Muscle layer of duodenum (tissue), 2 donors: ENCODE measurements at regions not wholly inside any gene's neighbourhood (a gene's known extent, or its start where the extent isn't known, plus 50 kb on each side); places are given as distances from the start of the nearest gene placed in this dataset.

ENCODE experiments used
- H3K27ac ChIP-seq: one replicate; pipeline ENCODE4 v1.7.0; 2013; ENCODE audit warnings: mild to moderate bottlenecking, low read length
- H3K27me3 ChIP-seq: one replicate; pipeline ENCODE4 v1.7.0; 2013; ENCODE audit warnings: low read depth, mild to moderate bottlenecking, control low read depth, low read length
- H3K36me3 ChIP-seq, 2 donors: one replicate each; pipeline ENCODE4 v1.7.0; 2013; ENCODE audit warnings: low read length in 2 of 2, control low read depth in 1 of 2, mild to moderate bottlenecking in 1 of 2; ENCODE audit not compliant: insufficient read depth in 2 of 2, control insufficient read depth in 1 of 2
- H3K4me1 ChIP-seq, 2 donors: one replicate each; pipeline ENCODE4 v1.7.0; 2013; ENCODE audit warnings: low read length in 2 of 2, mild to moderate bottlenecking in 2 of 2, control low read depth in 1 of 2, moderate library complexity in 1 of 2; ENCODE audit not compliant: insufficient read depth in 2 of 2, control insufficient read depth in 1 of 2
- H3K4me3 ChIP-seq, 2 donors: one replicate each; pipeline ENCODE4 v1.7.0; 2013; ENCODE audit warnings: low read length in 2 of 2, low read depth in 1 of 2, mild to moderate bottlenecking in 1 of 2
- H3K9me3 ChIP-seq, 2 donors: one replicate each; pipeline ENCODE4 v1.7.0; 2013; ENCODE audit warnings: low read length in 2 of 2, control low read depth in 1 of 2, mild to moderate bottlenecking in 1 of 2; ENCODE audit not compliant: control insufficient read depth in 1 of 2
- donor health status: healthy.

GRCh38 chr3:181565416-181565815 is 146.3 kb upstream of the SOX2 start:
- H3K9me3 ChIP-seq = no peaks in the 10 kb centered on the region
- no peaks in the 10 kb centered on the region for H3K36me3 ChIP-seq
- no peak overlapping the region for H3K27ac ChIP-seq
- H3K27me3 ChIP-seq = no peaks in the 10 kb centered on the region
- H3K4me1 ChIP-seq = no peaks in the 10 kb centered on the region
- H3K4me3 ChIP-seq = no peak overlapping the region

GRCh38 chr3:181564222-181564621 is 147.5 kb upstream of the SOX2 start:
- H3K4me3 ChIP-seq = no peak overlapping the region
- H3K27ac ChIP-seq = no peak overlapping the region
- no peaks in the 10 kb centered on the region for H3K4me1 ChIP-seq

GRCh38 chr3:181561139-181562031 is 150.3 kb upstream of the SOX2 start:
- Histone ChIP-seq H3K27ac (no peak overlapping the region), H3K36me3 (no peaks in the 10 kb centered on the region), H3K4me1 (no peaks in the 10 kb centered on the region), H3K4me3 (no peak overlapping the region), H3K27me3 (no peaks in the 10 kb centered on the region), H3K9me3 (no peaks in the 10 kb centered on the region)

More at GRCh38 chr3:181564222-181564621, 147.5 kb upstream of the SOX2 start:
- Histone ChIP-seq H3K36me3 (no peaks in the 10 kb centered on the region), H3K9me3 (no peaks in the 10 kb centered on the region), H3K27me3 (no peaks in the 10 kb centered on the region)

- Histone ChIP-seq H3K27me3 (no peaks in the 10 kb centered on the region), H3K27ac (no peak overlapping the region), H3K4me3 (no peak overlapping the region), H3K36me3 (no peaks in the 10 kb centered on the region), H3K9me3 (no peaks in the 10 kb centered on the region), H3K4me1 (no peaks in the 10 kb centered on the region)
Observed at GRCh38 chr3:181558870-181559269, 152.9 kb upstream of the SOX2 start.

- H3K27ac ChIP-seq = no peak overlapping the region
- H3K27me3 ChIP-seq = no peaks in the 10 kb centered on the region
- H3K9me3 ChIP-seq = no peaks in the 10 kb centered on the region
- H3K4me1 ChIP-seq = no peaks in the 10 kb centered on the region
- H3K36me3 ChIP-seq = no peaks in the 10 kb centered on the region
- H3K4me3 ChIP-seq = no peak overlapping the region
Observed at GRCh38 chr3:181555681-181556080, 156.0 kb upstream of the SOX2 start.

- no peak overlapping the region for H3K27ac ChIP-seq
- no peaks in the 10 kb centered on the region for H3K27me3 ChIP-seq
- H3K4me3 ChIP-seq = no peak overlapping the region
- H3K9me3 ChIP-seq = no peaks in the 10 kb centered on the region
- no peaks in the 10 kb centered on the region for H3K4me1 ChIP-seq
- no peaks in the 10 kb centered on the region for H3K36me3 ChIP-seq
Observed at GRCh38 chr3:181554233-181554765, 157.4 kb upstream of the SOX2 start.

GRCh38 chr3:181549266-181549665 is 162.5 kb upstream of the SOX2 start:
- no peak overlapping the region for H3K4me3 ChIP-seq

GRCh38 chr3:181541414-181541813 is 170.3 kb upstream of the SOX2 start:
- H3K27ac ChIP-seq = no peak overlapping the region
- no peaks in the 10 kb centered on the region for H3K9me3 ChIP-seq
- H3K4me3 ChIP-seq = no peak overlapping the region
- no peaks in the 10 kb centered on the region for H3K36me3 ChIP-seq
- H3K27me3 ChIP-seq = no peaks in the 10 kb centered on the region
- H3K4me1 ChIP-seq = no peaks in the 10 kb centered on the region

More at GRCh38 chr3:181549266-181549665, 162.5 kb upstream of the SOX2 start:
- no peaks in the 10 kb centered on the region for H3K4me1 ChIP-seq
- no peaks in the 10 kb centered on the region for H3K9me3 ChIP-seq
- no peaks in the 10 kb centered on the region for H3K27me3 ChIP-seq
- no peaks in the 10 kb centered on the region for H3K36me3 ChIP-seq
- no peak overlapping the region for H3K27ac ChIP-seq

- Histone ChIP-seq H3K4me3 (no peak overlapping the region), H3K9me3 (no peaks in the 10 kb centered on the region), H3K27ac (no peak overlapping the region)
Observed at GRCh38 chr3:181534781-181535221, 176.9 kb upstream of the SOX2 start.

GRCh38 chr3:181533811-181534210 is 177.9 kb upstream of the SOX2 start:
- Histone ChIP-seq H3K9me3 (no peaks in the 10 kb centered on the region), H3K4me3 (no peak overlapping the region), H3K36me3 (no peaks in the 10 kb centered on the region), H3K4me1 (no peaks in the 10 kb centered on the region), H3K27me3 (no peaks in the 10 kb centered on the region), H3K27ac (no peak overlapping the region)

More at GRCh38 chr3:181534781-181535221, 176.9 kb upstream of the SOX2 start:
- Histone ChIP-seq H3K27me3 (no peaks in the 10 kb centered on the region), H3K4me1 (no peaks in the 10 kb centered on the region), H3K36me3 (no peaks in the 10 kb centered on the region)

GRCh38 chr3:181530584-181530983 is 181.1 kb upstream of the SOX2 start:
- Histone ChIP-seq H3K4me3 (no peak overlapping the region), H3K36me3 (no peaks in the 10 kb centered on the region), H3K4me1 (no peaks in the 10 kb centered on the region), H3K27ac (no peak overlapping the region), H3K9me3 (peaks cover 0 to 3% of the 10 kb centered on the region in 2 donors), H3K27me3 (no peaks in the 10 kb centered on the region)
